Neural progenitor cell (in vitro differentiated cells): ENCODE measurements at regions not wholly inside any gene's neighbourhood (a gene's known extent, or its start where the extent isn't known, plus 50 kb on each side); places are given as distances from the start of the nearest gene placed in this dataset.

Experiments
- CTCF ChIP-seq: fragments of 200-600 bp; sonication (generic); IDR thresholded peaks from 2 replicates; pipeline ENCODE4 v1.5.1; 2017; ENCODE audit warnings: antibody characterized with exemption, mild to moderate bottlenecking
- EZH2 ChIP-seq: fragments of 200-600 bp; sonication (generic); IDR thresholded peaks from 2 replicates; pipeline ENCODE4 v1.6.1; 2017; ENCODE audit warnings: antibody characterized with exemption, mild to moderate bottlenecking, moderate library complexity
- EZH2phosphoT487 ChIP-seq: fragments of 200-600 bp; sonication (generic); IDR thresholded peaks from 2 replicates; pipeline ENCODE4 v1.6.1; 2017; ENCODE audit warnings: antibody characterized with exemption

GRCh38 chr7:156307193-156307592, 333.4 kb upstream of the RNF32 start:
- TF ChIP-seq EZH2 = no peak
- no peak for TF ChIP-seq CTCF
- TF ChIP-seq EZH2phosphoT487 = no peak
